ENCODE measurements at regions not wholly inside any gene's neighbourhood (a gene's known extent, or its start where the extent isn't known, plus 50 kb on each side); places are given as distances from the start of the nearest gene placed in this dataset.

DNA sequence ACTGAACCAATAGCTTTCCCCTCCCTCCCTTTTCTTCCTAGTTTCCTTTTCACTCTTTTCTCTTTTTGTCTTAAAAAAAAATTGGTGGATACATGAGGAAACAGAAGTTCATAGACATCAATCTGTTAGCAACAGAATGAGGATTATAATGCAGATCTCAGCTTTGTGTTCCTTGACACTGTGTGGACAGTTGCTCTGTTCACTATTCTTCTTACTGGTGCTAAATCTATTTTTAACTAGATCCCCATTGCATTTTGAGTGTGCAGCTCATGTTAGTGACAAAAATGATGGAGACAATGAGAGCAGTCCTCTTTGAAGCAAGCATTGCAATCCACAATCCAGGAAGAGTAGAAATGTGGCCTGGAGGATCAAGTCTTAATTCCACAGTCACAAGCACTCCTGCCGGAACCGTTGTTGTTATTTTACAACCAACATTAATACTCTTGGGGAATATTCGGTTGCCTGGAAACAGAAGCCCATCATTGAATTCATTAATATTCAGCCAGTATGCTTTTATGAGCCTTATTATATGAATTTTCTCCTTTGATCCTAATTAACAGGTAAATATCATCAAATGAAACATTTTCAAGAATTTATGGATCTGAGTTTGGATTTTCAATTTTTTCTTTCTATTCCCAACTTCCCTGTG lies 1016.8 kb downstream of the NTRK3 start:
- H3K4me1 Mint-ChIP-seq (ENCODE audit: insufficient read depth, unreplicated experiment), result no peaks in the 10 kb centered on the region

DNA sequence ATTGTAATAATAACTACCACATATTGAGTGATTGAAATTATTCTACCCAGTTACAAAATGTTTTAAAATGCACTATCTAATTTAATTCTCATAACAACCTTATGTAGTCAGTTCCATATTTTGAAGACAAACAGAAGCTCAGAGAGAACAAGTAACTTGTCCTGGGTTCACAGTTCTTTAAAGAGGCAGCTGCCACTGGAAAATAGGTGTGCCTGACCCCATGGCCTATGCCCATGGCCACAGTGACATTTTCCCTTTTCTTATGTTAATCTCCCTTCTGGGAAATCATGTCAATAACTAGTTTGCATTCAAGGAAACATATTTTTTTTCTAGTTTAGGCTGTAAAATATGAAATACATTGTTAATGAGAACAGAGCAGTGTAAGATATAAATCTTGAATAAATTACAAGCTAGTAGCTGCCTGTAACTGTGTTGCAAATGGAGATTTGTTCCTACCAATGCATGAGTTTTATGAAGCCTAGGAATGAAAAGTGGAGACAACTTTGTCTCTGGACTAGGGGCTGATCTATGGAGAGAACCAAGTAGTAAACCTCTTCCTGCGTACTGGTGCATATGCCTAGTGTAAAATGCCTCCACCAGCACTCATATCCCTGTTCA lies 1018.0 kb downstream of the NTRK3 start:
- ChIA-PET CTCF (interaction anchor here (0.8 kb wide), 1 partner anchor 16 kb away, joined by 3 read pairs; no protein-coding TSS in a partner anchor), POLR2A (no interaction called here)
- no peak overlapping the region for H3K27ac Mint-ChIP-seq (ENCODE audit: low read depth, unreplicated experiment)
- H3K4me1 Mint-ChIP-seq (ENCODE audit: insufficient read depth, unreplicated experiment), result no peaks in the 10 kb centered on the region
- H3K9me3 Mint-ChIP-seq (ENCODE audit: unreplicated experiment), result no peaks in the 10 kb centered on the region
- intact Hi-C loops (cut with micrococcal nuclease), result no loop called here
- no peak overlapping the region for H3K4me3 Mint-ChIP-seq (ENCODE audit: unreplicated experiment)
- BruUV-seq (replicated peaks), result no TSS peak
- DNase-seq (ENCODE audit: unreplicated experiment), result no peak
- H3K27me3 Mint-ChIP-seq (ENCODE audit: insufficient read depth, unreplicated experiment), result no peaks in the 10 kb centered on the region
- TF ChIP-seq, protein P1, sequence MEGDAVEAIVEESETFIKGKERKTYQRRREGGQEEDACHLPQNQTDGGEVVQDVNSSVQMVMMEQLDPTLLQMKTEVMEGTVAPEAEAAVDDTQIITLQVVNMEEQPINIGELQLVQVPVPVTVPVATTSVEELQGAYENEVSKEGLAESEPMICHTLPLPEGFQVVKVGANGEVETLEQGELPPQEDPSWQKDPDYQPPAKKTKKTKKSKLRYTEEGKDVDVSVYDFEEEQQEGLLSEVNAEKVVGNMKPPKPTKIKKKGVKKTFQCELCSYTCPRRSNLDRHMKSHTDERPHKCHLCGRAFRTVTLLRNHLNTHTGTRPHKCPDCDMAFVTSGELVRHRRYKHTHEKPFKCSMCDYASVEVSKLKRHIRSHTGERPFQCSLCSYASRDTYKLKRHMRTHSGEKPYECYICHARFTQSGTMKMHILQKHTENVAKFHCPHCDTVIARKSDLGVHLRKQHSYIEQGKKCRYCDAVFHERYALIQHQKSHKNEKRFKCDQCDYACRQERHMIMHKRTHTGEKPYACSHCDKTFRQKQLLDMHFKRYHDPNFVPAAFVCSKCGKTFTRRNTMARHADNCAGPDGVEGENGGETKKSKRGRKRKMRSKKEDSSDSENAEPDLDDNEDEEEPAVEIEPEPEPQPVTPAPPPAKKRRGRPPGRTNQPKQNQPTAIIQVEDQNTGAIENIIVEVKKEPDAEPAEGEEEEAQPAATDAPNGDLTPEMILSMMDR (IDR thresholded peaks at IDR 0.05; ENCODE audit: unreplicated experiment), result no peak
- H3K36me3 Mint-ChIP-seq (ENCODE audit: insufficient read depth, unreplicated experiment), result no peaks in the 10 kb centered on the region

More for the DNA sequence above, 1016.8 kb downstream of the NTRK3 start:
- no peaks in the 10 kb centered on the region for H3K36me3 Mint-ChIP-seq (ENCODE audit: insufficient read depth, unreplicated experiment)
- no TSS peak for BruUV-seq (replicated peaks)
- no peak overlapping the region for H3K4me3 Mint-ChIP-seq (ENCODE audit: unreplicated experiment)
- no peak for DNase-seq (ENCODE audit: unreplicated experiment)
- intact Hi-C loops (cut with micrococcal nuclease), result no loop called here
- no peak overlapping the region for H3K27ac Mint-ChIP-seq (ENCODE audit: low read depth, unreplicated experiment)
- no peaks in the 10 kb centered on the region for H3K9me3 Mint-ChIP-seq (ENCODE audit: unreplicated experiment)
- TF ChIP-seq, protein P1 (IDR thresholded peaks at IDR 0.05; ENCODE audit: unreplicated experiment), result no peak
- CTCF ChIA-PET, result interaction anchor here (0.8 kb wide), 1 partner anchor 15 kb away, joined by 3 read pairs; no protein-coding TSS in a partner anchor
- H3K27me3 Mint-ChIP-seq (ENCODE audit: insufficient read depth, unreplicated experiment), result no peaks in the 10 kb centered on the region
- POLR2A ChIA-PET, result no interaction called here

DNA sequence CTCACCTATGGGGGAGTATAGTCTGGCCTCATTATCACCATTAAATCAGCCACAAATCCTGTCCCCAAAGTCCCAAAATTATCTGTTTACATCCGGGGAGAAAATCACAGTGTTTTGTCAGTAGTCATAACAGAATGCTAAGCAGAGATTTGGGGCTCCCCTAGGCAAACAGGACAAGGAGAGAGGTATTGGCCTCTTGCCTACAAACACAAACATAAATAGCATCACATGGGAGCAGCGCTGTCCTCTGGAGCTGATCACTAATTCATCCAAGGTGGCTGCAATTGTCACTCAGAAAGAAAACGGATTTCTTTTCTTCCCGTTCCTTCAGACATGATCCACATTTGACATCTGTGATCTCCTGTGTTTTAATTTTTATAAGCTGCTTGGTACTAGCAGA lies 1028.1 kb downstream of the NTRK3 start:
- peaks cover 6% of the 10 kb centered on the region for H3K9me3 Mint-ChIP-seq (ENCODE audit: unreplicated experiment)
- H3K4me3 Mint-ChIP-seq (ENCODE audit: unreplicated experiment), result no peak overlapping the region
- no TSS peak for BruUV-seq (replicated peaks)
- ChIA-PET POLR2A (interaction anchor here (0.7 kb wide), 1 partner anchor 47 kb away, joined by 3 read pairs; no protein-coding TSS in a partner anchor), CTCF (no interaction called here)
- no peaks in the 10 kb centered on the region for H3K27me3 Mint-ChIP-seq (ENCODE audit: insufficient read depth, unreplicated experiment)
- no peaks in the 10 kb centered on the region for H3K4me1 Mint-ChIP-seq (ENCODE audit: insufficient read depth, unreplicated experiment)
- TF ChIP-seq, protein P1 (IDR thresholded peaks at IDR 0.05; ENCODE audit: unreplicated experiment), result no peak
- peaks cover 6% of the 10 kb centered on the region for H3K36me3 Mint-ChIP-seq (ENCODE audit: insufficient read depth, unreplicated experiment)
- no peak for DNase-seq (ENCODE audit: unreplicated experiment)
- intact Hi-C loops (cut with micrococcal nuclease), result no loop called here
- no peak overlapping the region for H3K27ac Mint-ChIP-seq (ENCODE audit: low read depth, unreplicated experiment)

DNA sequence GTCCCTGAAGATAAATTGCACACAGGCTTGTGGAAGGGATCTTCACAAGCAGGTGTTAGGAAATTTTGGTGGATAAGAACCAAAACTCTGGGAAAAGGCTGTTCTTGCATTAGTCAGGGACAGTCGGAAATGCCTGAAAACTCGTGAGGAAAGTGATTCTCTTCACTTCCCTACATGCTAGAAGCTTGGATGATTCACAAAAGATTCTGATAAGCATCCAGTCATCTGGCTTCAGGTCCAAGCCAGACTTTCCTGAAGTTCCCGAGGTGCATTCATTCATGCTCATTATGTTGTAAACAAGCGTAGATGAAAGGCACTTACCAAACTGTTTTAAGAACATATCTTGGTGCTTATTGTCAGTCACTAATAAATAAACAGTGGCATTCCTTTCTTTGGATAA lies 1028.7 kb downstream of the NTRK3 start:
- ChIA-PET CTCF (no interaction called here), POLR2A (no interaction called here)
- TF ChIP-seq, protein P1 (IDR thresholded peaks at IDR 0.05; ENCODE audit: unreplicated experiment), result no peak
- Mint-ChIP-seq H3K4me1 (ENCODE audit: insufficient read depth, unreplicated experiment) (no peaks in the 10 kb centered on the region), H3K27ac (ENCODE audit: low read depth, unreplicated experiment) (no peak overlapping the region), H3K36me3 (ENCODE audit: insufficient read depth, unreplicated experiment) (peaks cover 6% of the 10 kb centered on the region), H3K27me3 (ENCODE audit: insufficient read depth, unreplicated experiment) (no peaks in the 10 kb centered on the region), H3K9me3 (ENCODE audit: unreplicated experiment) (peaks cover 4% of the 10 kb centered on the region), H3K4me3 (ENCODE audit: unreplicated experiment) (no peak overlapping the region)
- no TSS peak for BruUV-seq (replicated peaks)
- no peak for DNase-seq (ENCODE audit: unreplicated experiment)
- intact Hi-C loops (cut with micrococcal nuclease), result no loop called here

All from MCF 10A (cell line).